ENCODE measurements at regions not wholly inside any gene's neighbourhood (a gene's known extent, or its start where the extent isn't known, plus 50 kb on each side); places are given as distances from the start of the nearest gene placed in this dataset.

DNA sequence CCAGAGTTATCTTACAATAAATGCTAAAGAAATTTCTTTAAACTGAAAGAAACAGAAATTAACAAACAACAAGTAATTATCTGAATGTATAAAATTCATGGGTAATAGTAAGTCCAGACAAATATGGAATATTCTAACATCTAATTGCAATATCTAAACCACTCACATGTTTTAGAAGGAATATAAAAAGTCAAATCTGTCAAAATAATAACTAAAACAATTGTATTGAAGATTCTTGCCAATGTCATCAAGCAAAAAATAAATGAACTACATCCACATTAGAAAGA lies 942.9 kb upstream of the PCDH20 start:
- Histone ChIP-seq H3K27ac (no peak overlapping the region), H3K36me3 (no peaks in the 10 kb centered on the region), H3K9ac (ENCODE audit: low read depth in 2 of 2, low read length in 2 of 2) (no peak overlapping the region), H3K27me3 (no peaks in the 10 kb centered on the region), H3K9me3 (no peaks in the 10 kb centered on the region), H3K4me3 (no peak overlapping the region), H3K4me1 (no peaks in the 10 kb centered on the region)
- no peak for DNase-seq
- intact Hi-C loops (cut with DNase I) = no loop called here
- TF ChIP-seq, protein P1, sequence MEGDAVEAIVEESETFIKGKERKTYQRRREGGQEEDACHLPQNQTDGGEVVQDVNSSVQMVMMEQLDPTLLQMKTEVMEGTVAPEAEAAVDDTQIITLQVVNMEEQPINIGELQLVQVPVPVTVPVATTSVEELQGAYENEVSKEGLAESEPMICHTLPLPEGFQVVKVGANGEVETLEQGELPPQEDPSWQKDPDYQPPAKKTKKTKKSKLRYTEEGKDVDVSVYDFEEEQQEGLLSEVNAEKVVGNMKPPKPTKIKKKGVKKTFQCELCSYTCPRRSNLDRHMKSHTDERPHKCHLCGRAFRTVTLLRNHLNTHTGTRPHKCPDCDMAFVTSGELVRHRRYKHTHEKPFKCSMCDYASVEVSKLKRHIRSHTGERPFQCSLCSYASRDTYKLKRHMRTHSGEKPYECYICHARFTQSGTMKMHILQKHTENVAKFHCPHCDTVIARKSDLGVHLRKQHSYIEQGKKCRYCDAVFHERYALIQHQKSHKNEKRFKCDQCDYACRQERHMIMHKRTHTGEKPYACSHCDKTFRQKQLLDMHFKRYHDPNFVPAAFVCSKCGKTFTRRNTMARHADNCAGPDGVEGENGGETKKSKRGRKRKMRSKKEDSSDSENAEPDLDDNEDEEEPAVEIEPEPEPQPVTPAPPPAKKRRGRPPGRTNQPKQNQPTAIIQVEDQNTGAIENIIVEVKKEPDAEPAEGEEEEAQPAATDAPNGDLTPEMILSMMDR (IDR thresholded peaks at IDR 0.05) = no peak

DNA sequence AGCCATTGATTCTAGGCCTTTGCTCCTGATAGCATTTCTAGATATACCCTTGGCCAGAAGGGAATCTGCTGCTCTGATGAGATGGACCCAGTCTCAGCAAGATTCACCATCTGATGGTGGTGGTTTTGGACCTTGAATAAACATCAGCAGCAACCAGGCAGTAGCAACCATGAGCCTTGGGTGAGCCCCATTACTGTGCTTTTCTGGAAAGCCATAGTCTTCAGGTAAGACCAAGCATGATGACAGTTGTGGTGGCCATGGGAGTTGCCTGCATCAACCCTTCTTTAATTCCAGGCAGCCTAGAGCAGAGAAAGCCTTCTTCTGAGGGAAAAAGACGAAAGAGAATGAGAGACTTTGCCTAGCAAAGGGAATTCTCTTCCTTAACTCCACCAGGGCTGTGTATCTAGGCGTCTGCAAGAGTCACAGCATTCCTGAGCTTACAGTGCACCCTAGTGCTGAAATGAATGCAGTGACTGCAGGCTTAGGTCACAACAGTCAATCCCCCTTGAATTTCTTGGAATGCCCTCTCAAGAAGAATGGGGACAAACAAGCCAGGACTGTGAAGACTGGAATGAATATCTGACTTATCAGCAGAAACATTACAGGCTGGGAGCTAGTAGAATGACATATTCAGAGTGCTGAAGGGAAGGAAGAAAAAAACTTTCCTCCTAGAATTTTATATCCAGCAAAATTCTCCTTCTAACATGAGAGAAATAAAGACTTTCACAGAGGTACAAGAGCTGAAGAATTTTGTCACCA lies 942.4 kb upstream of the PCDH20 start:
- H3K9me3 ChIP-seq = no peaks in the 10 kb centered on the region
- intact Hi-C loops (cut with DNase I) = no loop called here
- TF ChIP-seq, protein P1 (IDR thresholded peaks at IDR 0.05) = no peak
- no peaks in the 10 kb centered on the region for H3K36me3 ChIP-seq
- H3K27ac ChIP-seq = no peak overlapping the region
- H3K4me3 ChIP-seq = no peak overlapping the region
- DNase-seq = no peak
- H3K4me1 ChIP-seq = no peaks in the 10 kb centered on the region
- no peaks in the 10 kb centered on the region for H3K27me3 ChIP-seq
- H3K9ac ChIP-seq (ENCODE audit: low read depth in 2 of 2, low read length in 2 of 2) = no peak overlapping the region

DNA sequence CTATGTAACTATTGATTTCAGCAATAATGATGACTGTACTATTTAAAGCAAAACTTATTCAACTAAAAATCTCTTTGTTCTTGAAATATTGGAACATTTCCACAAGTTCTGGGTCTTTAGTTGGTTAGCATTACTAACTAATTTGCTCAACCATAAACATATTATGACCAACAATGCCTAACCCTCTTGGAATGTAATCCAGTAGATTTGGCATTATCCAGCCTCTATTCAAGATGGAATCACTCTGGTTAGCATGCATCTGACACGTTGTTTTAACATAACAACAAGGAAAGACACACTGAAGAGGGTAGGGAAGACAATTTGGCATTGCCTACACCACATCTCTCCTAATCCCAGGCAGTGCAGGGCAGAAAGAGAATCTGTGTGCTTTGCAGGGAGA lies 941.3 kb upstream of the PCDH20 start:
- Histone ChIP-seq H3K27ac (no peak overlapping the region), H3K36me3 (no peaks in the 10 kb centered on the region), H3K9ac (ENCODE audit: low read depth in 2 of 2, low read length in 2 of 2) (no peak overlapping the region), H3K27me3 (no peaks in the 10 kb centered on the region), H3K4me1 (no peaks in the 10 kb centered on the region), H3K4me3 (no peak overlapping the region), H3K9me3 (no peaks in the 10 kb centered on the region)
- TF ChIP-seq, protein P1 (IDR thresholded peaks at IDR 0.05) = no peak
- DNase-seq = no peak
- intact Hi-C loops (cut with DNase I) = no loop called here

DNA sequence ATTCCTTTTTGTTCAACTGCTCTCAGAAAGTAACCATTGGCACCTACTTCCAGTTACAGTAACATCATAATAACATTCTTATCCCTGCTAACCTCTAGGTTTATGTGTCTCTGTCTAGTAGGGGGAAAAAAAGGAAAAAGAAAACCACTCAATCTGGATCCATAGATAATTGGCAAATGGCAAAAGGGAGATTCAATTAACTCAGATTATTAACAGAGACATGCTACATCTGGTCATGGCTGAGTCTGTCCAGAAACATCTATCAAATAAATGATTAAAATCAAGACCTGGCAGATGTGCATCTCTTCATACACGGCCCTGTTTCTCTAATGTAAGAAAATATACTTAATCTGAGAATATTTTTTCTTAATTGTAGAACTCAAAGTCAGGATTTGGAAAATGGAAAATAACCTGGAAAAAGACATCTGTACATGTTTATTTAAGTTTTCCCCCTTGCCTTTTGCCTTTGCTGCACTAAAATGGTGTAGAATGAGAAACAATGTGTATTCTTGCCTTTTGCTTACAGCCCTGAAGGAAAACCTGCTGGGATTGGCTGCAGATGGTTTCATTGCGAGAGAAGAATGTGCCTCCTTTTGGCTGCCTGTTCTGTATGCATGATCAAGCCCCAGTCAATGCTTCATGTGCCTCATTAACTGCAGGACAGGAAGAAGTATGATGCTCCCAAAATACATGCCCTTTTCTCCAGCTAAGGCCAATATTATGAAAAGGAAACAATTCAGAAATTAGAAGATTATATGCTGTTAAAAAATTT lies 921.6 kb upstream of the PCDH20 start:
- TF ChIP-seq, protein P1 (IDR thresholded peaks at IDR 0.05) = no peak
- Histone ChIP-seq H3K4me3 (no peak overlapping the region), H3K9me3 (no peaks in the 10 kb centered on the region), H3K27ac (no peak overlapping the region), H3K9ac (ENCODE audit: low read depth in 2 of 2, low read length in 2 of 2) (no peak overlapping the region), H3K27me3 (no peaks in the 10 kb centered on the region), H3K36me3 (no peaks in the 10 kb centered on the region), H3K4me1 (no peaks in the 10 kb centered on the region)
- intact Hi-C loops (cut with DNase I) = no loop called here
- no peak for DNase-seq

DNA sequence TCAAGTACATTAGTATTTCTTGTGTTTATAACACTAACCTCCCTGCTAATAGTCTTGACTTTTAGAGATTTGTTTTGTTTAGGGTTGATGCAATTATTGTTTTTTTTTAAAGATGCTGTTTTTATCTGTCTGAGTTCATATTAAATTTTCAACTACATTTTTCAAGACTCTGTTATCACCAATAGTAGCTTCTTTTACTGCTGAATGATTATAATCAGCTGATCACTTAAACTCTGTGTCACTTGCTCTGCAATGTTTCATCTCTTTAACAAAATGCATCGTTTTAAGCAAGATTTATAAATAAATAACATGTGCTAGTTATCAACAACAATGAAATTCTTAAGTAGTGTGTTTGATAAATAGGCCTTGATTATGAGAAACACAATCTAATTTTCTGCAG lies 920.9 kb upstream of the PCDH20 start:
- intact Hi-C loops (cut with DNase I) = no loop called here
- Histone ChIP-seq H3K4me3 (no peak overlapping the region), H3K9me3 (no peaks in the 10 kb centered on the region), H3K36me3 (no peaks in the 10 kb centered on the region), H3K4me1 (no peaks in the 10 kb centered on the region), H3K27me3 (no peaks in the 10 kb centered on the region), H3K27ac (no peak overlapping the region), H3K9ac (ENCODE audit: low read depth in 2 of 2, low read length in 2 of 2) (no peak overlapping the region)
- no peak for DNase-seq
- TF ChIP-seq, protein P1 (IDR thresholded peaks at IDR 0.05) = no peak

Data from colonic mucosa (tissue), 4 donors.